Stimulated activated naive CD8-positive, alpha-beta T cell treated with anti-CD3 and anti-CD28 coated beads, Interleukin-15, amount 100 ng/mL, for 72 hours (primary cell): ENCODE measurements at regions not wholly inside any gene's neighbourhood (a gene's known extent, or its start where the extent isn't known, plus 50 kb on each side); places are given as distances from the start of the nearest gene placed in this dataset.
A peak's percentile ranks its signal among the peaks of the same experiment; 100 is the strongest.

Source experiments
- ATAC-seq: fragments of 150-1000 bp; cut with Tn5 transposase; 2 replicates; pipeline ENCODE4 v1.10.0; 2021; ENCODE audit warnings: mild to moderate bottlenecking, moderate library complexity
- DNase-seq, 2 donors: peaks; one replicate each; pipeline ENCODE4 v3.0.0; 2021 to 2022
- H3K27ac Mint-ChIP-seq, 2 donors: one replicate each; pipeline ENCODE4 v1.8.0; 2022; ENCODE audit warnings: mild to moderate bottlenecking in 2 of 2, mixed read lengths in 2 of 2, moderate library complexity in 2 of 2
- H3K27me3 Mint-ChIP-seq: one replicate; pipeline ENCODE4 v1.8.0; 2022; ENCODE audit warnings: mixed read lengths
- H3K4me1 Mint-ChIP-seq: one replicate; pipeline ENCODE4 v1.8.0; 2022; ENCODE audit warnings: mild to moderate bottlenecking, mixed read lengths
- H3K4me3 Mint-ChIP-seq, 2 donors: one replicate each; pipeline ENCODE4 v1.8.0; 2022; ENCODE audit warnings: mild to moderate bottlenecking in 2 of 2, mixed read lengths in 2 of 2, moderate library complexity in 1 of 2
- H3K9me3 Mint-ChIP-seq, 2 donors: one replicate each; pipeline ENCODE4 v1.8.0; 2022; ENCODE audit warnings: mixed read lengths in 2 of 2

GRCh38 chr1:162977944-162978568 is 91.1 kb upstream of the RGS4 start:
- H3K27ac Mint-ChIP-seq, result no peak overlapping the region
- DNase-seq, result no peak
- H3K27me3 Mint-ChIP-seq, result peaks cover 8% of the 10 kb centered on the region
- no peak overlapping the region for H3K4me3 Mint-ChIP-seq
- H3K9me3 Mint-ChIP-seq, result no peaks in the 10 kb centered on the region
- H3K4me1 Mint-ChIP-seq, result no peaks in the 10 kb centered on the region
- ATAC-seq, result no peak

- H3K27me3 Mint-ChIP-seq, result peaks cover 12% of the 10 kb centered on the region
- ATAC-seq (no peak), DNase-seq (no peak)
- no peak overlapping the region for H3K27ac Mint-ChIP-seq
- H3K4me1 Mint-ChIP-seq, result no peaks in the 10 kb centered on the region
- no peak overlapping the region for H3K4me3 Mint-ChIP-seq
- peaks cover 0 to 5% of the 10 kb centered on the region in 2 donors for H3K9me3 Mint-ChIP-seq
These were observed 92.5 kb upstream of the RGS4 start for GRCh38 chr1:162976628-162977027.

- Mint-ChIP-seq H3K4me3 (no peak overlapping the region), H3K27ac (no peak overlapping the region), H3K9me3 (peaks cover 0 to 5% of the 10 kb centered on the region in 2 donors), H3K27me3 (peaks cover 13% of the 10 kb centered on the region), H3K4me1 (no peaks in the 10 kb centered on the region)
- DNase-seq (no peak), ATAC-seq (no peak)
These were observed 94.4 kb upstream of the RGS4 start for GRCh38 chr1:162974810-162975209.

GRCh38 chr1:162973381-162973795 is 95.8 kb upstream of the RGS4 start:
- H3K4me3 Mint-ChIP-seq, result no peak overlapping the region
- no peak overlapping the region for H3K27ac Mint-ChIP-seq
- ATAC-seq, result no peak
- H3K27me3 Mint-ChIP-seq, result peaks cover 13% of the 10 kb centered on the region
- DNase-seq, result no peak
- no peaks in the 10 kb centered on the region for H3K4me1 Mint-ChIP-seq
- H3K9me3 Mint-ChIP-seq, result peaks cover 0 to 5% of the 10 kb centered on the region in 2 donors

- peaks cover 0 to 5% of the 10 kb centered on the region in 2 donors for H3K9me3 Mint-ChIP-seq
- ATAC-seq (no peak), DNase-seq (no peak)
- peaks cover 13% of the 10 kb centered on the region for H3K27me3 Mint-ChIP-seq
- H3K4me1 Mint-ChIP-seq, result no peaks in the 10 kb centered on the region
- no peak overlapping the region for H3K4me3 Mint-ChIP-seq
- H3K27ac Mint-ChIP-seq, result no peak overlapping the region
These were observed 96.4 kb upstream of the RGS4 start for GRCh38 chr1:162972773-162973172.

GRCh38 chr1:162970021-162970420 is 99.1 kb upstream of the RGS4 start:
- H3K27me3 Mint-ChIP-seq, result peaks cover 13% of the 10 kb centered on the region
- H3K4me3 Mint-ChIP-seq, result no peak overlapping the region
- peaks cover 0 to 5% of the 10 kb centered on the region in 2 donors for H3K9me3 Mint-ChIP-seq
- DNase-seq (no peak), ATAC-seq (no peak)
- no peak overlapping the region for H3K27ac Mint-ChIP-seq
- H3K4me1 Mint-ChIP-seq, result no peaks in the 10 kb centered on the region

GRCh38 chr1:162966613-162967012 is 102.5 kb upstream of the RGS4 start:
- no peaks in the 10 kb centered on the region for H3K4me1 Mint-ChIP-seq
- DNase-seq, result no peak
- H3K4me3 Mint-ChIP-seq, result no peak overlapping the region
- no peak for ATAC-seq
- H3K27ac Mint-ChIP-seq, result no peak overlapping the region
- peaks cover 1% of the 10 kb centered on the region for H3K27me3 Mint-ChIP-seq
- H3K9me3 Mint-ChIP-seq, result peaks cover 0 to 7% of the 10 kb centered on the region in 2 donors

- no peak for ATAC-seq
- H3K27me3 Mint-ChIP-seq, result no peaks in the 10 kb centered on the region
- H3K4me1 Mint-ChIP-seq, result no peaks in the 10 kb centered on the region
- H3K27ac Mint-ChIP-seq, result no peak overlapping the region
- H3K4me3 Mint-ChIP-seq, result no peak overlapping the region
- peaks cover 0 to 7% of the 10 kb centered on the region in 2 donors for H3K9me3 Mint-ChIP-seq
- no peak for DNase-seq
These were observed 103.9 kb upstream of the CCDC190 start for GRCh38 chr1:162964901-162965300.

GRCh38 chr1:162956922-162957321 is 95.9 kb upstream of the CCDC190 start:
- Mint-ChIP-seq H3K27me3 (peaks cover 13% of the 10 kb centered on the region), H3K9me3 (no peaks in the 10 kb centered on the region), H3K4me1 (peaks cover 5% of the 10 kb centered on the region), H3K27ac (no peak overlapping the region), H3K4me3 (no peak overlapping the region)
- ATAC-seq, result no peak
- DNase-seq, result no peak

GRCh38 chr1:162954824-162955223 is 93.8 kb upstream of the CCDC190 start:
- peaks cover 8% of the 10 kb centered on the region for H3K4me1 Mint-ChIP-seq
- ATAC-seq (no peak), DNase-seq (no peak)
- H3K27me3 Mint-ChIP-seq, result peaks cover 13% of the 10 kb centered on the region
- no peak overlapping the region for H3K27ac Mint-ChIP-seq
- H3K4me3 Mint-ChIP-seq, result no peak overlapping the region
- no peaks in the 10 kb centered on the region for H3K9me3 Mint-ChIP-seq

GRCh38 chr1:162952956-162953355 is 92.0 kb upstream of the CCDC190 start:
- Mint-ChIP-seq H3K9me3 (no peaks in the 10 kb centered on the region), H3K27ac (peak overlapping the region in 1 of 2 donors; percentile 42), H3K4me3 (no peak overlapping the region), H3K4me1 (peaks cover 8% of the 10 kb centered on the region), H3K27me3 (peaks cover 12% of the 10 kb centered on the region)
- DNase-seq (no peak), ATAC-seq (no peak)

GRCh38 chr1:162951553-162952315 is 90.8 kb upstream of the CCDC190 start:
- ATAC-seq (peak; percentile 86), DNase-seq (peak in 1 of 2 donors; percentile 1)
- H3K4me1 Mint-ChIP-seq, result peaks cover 8% of the 10 kb centered on the region
- peak overlapping the region in 1 of 2 donors; percentile 5 for H3K4me3 Mint-ChIP-seq
- H3K9me3 Mint-ChIP-seq, result no peaks in the 10 kb centered on the region
- peaks cover 12% of the 10 kb centered on the region for H3K27me3 Mint-ChIP-seq
- no peak overlapping the region for H3K27ac Mint-ChIP-seq

GRCh38 chr1:162950187-162950586 is 89.2 kb upstream of the CCDC190 start:
- peaks cover 8% of the 10 kb centered on the region for H3K4me1 Mint-ChIP-seq
- H3K9me3 Mint-ChIP-seq, result no peaks in the 10 kb centered on the region

GRCh38 chr1:162946701-162947100 is 85.7 kb upstream of the CCDC190 start:
- H3K27ac Mint-ChIP-seq, result no peak overlapping the region
- no peaks in the 10 kb centered on the region for H3K9me3 Mint-ChIP-seq
- peaks cover 14% of the 10 kb centered on the region for H3K4me1 Mint-ChIP-seq
- no peak for DNase-seq
- ATAC-seq, result no peak
- H3K4me3 Mint-ChIP-seq, result no peak overlapping the region
- H3K27me3 Mint-ChIP-seq, result peaks cover 33% of the 10 kb centered on the region

More at GRCh38 chr1:162950187-162950586, 89.2 kb upstream of the CCDC190 start:
- ATAC-seq (no peak), DNase-seq (no peak)
- H3K4me3 Mint-ChIP-seq, result no peak overlapping the region
- H3K27me3 Mint-ChIP-seq, result peaks cover 16% of the 10 kb centered on the region
- H3K27ac Mint-ChIP-seq, result no peak overlapping the region

- ATAC-seq (no peak), DNase-seq (no peak)
- Mint-ChIP-seq H3K27ac (no peak overlapping the region), H3K4me1 (peaks cover 12% of the 10 kb centered on the region), H3K4me3 (no peak overlapping the region), H3K9me3 (no peaks in the 10 kb centered on the region), H3K27me3 (peaks cover 47% of the 10 kb centered on the region)
These were observed 84.1 kb upstream of the CCDC190 start for GRCh38 chr1:162944974-162945674.

GRCh38 chr1:162943622-162944021 is 82.6 kb upstream of the CCDC190 start:
- ATAC-seq, result no peak
- H3K27ac Mint-ChIP-seq, result no peak overlapping the region
- H3K27me3 Mint-ChIP-seq, result peaks cover 49% of the 10 kb centered on the region
- H3K4me1 Mint-ChIP-seq, result peaks cover 12% of the 10 kb centered on the region
- no peak for DNase-seq
- no peaks in the 10 kb centered on the region for H3K9me3 Mint-ChIP-seq
- no peak overlapping the region for H3K4me3 Mint-ChIP-seq
